HG02588 (cell line): ENCODE measurements at regions not wholly inside any gene's neighbourhood (a gene's known extent, or its start where the extent isn't known, plus 50 kb on each side); places are given as distances from the start of the nearest gene placed in this dataset.
"Not testable (repeated sequence)": the region's sequence is repeated elsewhere in the genome, so short reads cannot be mapped to it uniquely, and the experiment has no call there.

Source experiments
- ATAC-seq: cut with Tn5 transposase; IDR thresholded peaks from one replicate; pipeline ENCODE4 v1.9.1; 2021; ENCODE audit warnings: mild to moderate bottlenecking, moderate library complexity; ENCODE audit not compliant: unreplicated experiment

DNA sequence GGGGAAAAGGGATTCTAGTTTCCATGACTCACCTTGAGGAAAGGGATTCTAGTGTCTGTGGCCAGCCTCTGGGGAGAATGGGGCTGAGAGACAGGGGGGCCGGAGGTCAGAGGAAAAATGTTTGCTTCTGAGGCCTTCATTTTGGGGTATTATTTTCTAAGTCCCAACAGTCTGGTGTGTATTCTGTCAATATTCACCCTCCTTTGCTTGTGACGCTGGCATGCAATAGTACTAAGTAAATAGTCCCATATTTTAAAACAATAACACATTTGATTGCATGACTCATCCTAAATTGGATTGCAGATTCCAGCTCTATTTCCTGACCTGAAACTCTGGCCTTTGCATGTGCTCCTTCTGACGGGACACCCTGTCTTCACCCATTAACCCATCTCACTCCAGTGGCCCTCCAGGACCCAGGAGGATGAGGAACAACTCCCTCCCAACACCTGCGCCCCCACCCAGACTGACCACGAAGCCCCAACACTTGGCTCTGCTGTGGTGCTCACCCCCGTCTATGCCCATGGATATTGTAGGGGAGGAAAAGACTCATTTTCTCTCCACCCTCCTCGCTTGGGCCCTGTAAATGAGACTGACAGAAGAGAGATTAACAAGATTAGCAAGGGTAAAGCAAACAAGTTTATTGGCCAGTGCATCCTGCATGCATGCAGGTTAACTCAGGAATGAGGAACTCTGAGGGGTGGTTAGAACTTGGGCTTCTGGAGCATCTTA lies 495.6 kb upstream of the KLF6 start:
- no peak for ATAC-seq

DNA sequence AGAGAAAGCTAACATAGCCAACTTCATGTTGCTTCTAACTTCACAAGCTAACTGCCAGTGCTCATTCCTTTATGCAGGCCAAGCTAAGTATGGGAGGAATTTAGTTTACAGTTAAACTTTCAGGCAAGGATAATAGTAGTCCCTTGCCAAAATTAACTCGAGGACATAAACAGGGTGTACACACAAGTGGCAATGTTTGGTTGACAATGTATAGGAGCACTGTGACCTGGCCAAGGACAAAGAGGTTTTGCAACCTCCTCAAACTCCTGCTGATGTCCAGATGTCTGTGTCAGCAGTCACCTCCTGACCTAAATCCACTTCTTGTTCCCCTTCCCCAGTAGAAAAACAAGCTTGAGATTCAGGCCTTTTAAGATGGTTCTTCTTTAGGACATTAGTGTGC lies 494.6 kb upstream of the KLF6 start:
- ATAC-seq: no peak

DNA sequence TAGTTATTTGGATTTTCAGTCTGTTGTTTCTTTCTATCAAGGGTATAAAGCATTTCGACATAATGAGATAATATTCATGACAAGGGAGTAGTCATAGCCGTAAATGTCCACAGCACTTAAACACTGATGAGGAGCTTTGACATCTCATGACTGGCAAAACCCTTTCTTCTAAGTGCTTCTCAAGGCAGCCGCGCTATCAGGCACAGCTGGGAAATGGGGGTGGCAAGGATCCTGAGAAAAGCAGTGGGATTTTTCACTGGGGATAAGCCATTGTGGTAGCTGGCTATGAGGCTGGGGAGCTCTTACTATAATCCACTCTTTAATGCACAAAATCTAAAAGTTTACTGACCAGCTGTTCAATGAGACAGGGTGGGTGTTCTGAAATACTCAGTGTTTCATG lies 493.2 kb upstream of the KLF6 start:
- no peak for ATAC-seq

- ATAC-seq: no peak
Measured at GRCh38 chr10:4276151-4276550, 491.1 kb upstream of the KLF6 start.

DNA sequence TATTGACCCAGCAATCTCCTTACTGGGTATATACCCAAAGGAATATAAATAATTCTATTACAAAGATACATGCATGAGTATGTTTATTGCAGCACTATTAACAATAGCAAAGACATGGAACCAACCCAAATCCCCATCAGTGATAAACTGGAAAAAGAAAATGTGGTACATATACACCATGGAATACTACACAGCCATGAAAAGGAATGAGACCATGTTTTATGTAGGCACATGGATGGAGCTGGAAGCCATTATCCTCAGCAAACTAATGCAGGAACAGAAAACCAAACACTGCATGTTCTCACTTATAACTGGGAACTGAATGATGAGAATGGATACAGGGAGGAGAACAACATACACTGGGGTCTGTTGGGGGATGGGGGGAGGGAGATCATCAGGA lies 489.7 kb upstream of the KLF6 start:
- ATAC-seq: not testable (repeated sequence)

GRCh38 chr10:4271193-4271592 lies 486.2 kb upstream of the KLF6 start:
- ATAC-seq: no peak

- no peak for ATAC-seq
Measured at GRCh38 chr10:4270116-4270515, 485.1 kb upstream of the KLF6 start.

DNA sequence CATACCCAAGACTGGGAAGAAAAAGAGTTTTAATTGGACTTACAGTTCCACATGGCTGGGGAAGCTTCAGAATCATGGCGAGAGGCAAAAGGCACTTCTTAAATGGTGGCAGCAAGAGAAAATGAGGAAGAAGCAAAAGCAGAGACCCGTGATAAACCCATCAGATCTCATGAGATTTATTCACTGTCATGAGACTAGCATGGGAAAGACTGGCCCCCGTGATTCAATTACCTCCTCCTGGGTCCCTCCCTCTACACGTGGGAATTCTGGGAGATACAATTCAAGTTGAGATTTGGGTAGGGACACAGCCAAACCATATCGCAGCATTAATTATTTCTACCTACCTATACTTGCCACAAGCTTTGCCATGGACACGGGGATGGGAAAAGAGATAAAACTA lies 483.5 kb upstream of the KLF6 start:
- ATAC-seq: not testable (repeated sequence)

GRCh38 chr10:4267086-4267773 lies 482.2 kb upstream of the KLF6 start:
- no peak for ATAC-seq

DNA sequence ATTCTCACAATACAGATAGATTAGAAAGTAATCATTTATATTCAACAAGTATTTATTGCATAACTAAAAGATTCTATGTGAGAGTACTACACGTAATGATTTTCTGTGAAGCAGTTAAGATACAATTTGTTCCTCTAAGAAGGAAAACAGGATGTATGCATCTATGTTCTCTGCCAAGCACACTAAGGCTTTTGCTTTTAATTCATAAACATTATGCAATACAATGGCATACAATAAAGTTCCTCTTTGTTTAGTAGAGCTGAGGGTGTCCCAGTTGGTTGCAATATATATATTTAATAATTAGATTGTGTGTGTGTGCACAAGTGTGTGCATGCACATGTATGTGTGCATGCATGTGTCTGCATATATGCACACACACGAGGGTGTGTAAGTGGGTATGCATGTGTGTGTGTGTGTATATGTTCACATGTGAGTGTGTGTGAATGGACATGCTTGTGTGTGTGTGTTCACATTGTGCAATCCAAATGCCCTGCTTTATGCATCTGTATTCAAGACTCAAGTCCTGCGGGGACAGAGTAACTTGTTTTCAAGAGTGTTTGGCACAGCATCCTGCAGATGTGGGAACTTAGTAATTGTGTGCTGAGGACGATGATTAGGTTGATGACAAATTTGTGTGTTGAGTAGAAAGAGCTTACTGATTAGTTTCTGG lies 481.5 kb upstream of the KLF6 start:
- ATAC-seq: no peak

DNA sequence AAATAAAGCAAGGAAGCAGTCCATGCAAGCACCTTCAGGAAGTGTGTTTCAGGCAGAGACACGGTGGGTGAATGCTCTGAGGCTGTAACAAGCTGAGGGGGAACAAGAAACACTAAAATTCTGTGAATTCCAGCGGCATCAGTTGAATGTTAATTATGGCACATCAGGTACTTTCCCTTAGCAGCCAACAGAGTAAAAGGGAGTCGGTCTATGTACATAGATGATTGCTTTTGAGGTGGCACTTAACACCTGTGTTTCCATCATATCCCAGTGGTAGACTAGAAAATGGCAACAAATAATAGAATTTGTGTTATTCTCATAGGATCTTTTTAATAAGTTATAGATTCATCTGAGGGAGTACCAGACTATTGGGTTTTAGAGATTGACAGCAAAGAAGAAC lies 481.0 kb upstream of the KLF6 start:
- no peak for ATAC-seq

GRCh38 chr10:4264209-4264865 lies 479.3 kb upstream of the KLF6 start:
- ATAC-seq: no peak

- ATAC-seq: no peak
Measured at GRCh38 chr10:4263601-4263921, 478.6 kb upstream of the KLF6 start.

- ATAC-seq: no peak
Measured at GRCh38 chr10:4262870-4263600, 478.0 kb upstream of the KLF6 start.

DNA sequence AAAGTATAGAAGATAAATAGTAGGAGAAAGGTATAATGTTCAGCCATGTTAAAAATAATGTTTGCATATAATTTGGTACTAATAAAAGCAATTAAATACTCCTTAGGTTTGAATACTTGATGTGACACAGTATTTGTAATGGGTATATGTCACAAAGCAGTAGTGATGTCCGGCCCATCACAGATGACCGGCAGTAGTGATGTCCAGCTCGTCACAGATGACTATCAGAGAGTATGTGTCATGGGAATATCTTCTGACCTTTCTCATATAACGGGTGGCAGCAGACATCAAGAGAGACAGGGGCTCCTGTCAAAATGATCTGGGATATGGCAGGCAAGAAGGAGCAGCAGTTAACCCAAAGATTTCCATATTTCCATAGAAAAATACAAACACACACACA lies 477.4 kb upstream of the KLF6 start:
- no peak for ATAC-seq

DNA sequence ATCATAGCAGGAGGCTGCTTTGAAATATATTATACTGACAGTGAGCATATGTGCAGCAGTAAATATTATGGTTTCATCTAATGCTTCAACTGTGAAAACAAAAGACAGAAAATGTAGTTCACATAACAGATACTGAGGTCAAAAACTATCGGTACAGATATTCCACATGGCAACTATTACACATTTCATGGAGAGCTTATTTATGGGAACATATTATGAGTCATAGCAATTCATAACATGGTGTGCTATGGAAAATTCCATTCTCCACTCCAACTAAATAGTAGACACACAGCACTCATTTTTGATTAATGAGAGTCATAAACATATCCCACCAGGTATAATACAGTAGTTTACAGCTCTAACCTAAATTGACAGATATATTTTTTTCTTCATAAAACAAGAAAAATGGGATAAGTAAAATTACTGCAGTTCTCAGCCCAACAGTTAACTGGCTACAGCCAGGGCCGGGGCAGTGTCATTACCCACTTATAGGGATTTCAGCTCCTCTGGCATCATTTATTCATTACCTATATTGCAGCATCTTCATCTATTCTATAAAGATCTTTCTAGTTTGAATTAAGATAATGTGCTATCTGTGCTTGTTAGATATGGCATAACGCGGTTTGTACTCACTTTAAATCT lies 475.6 kb upstream of the KLF6 start:
- ATAC-seq: no peak

- ATAC-seq: no peak
Measured at GRCh38 chr10:4257939-4258465, 473.0 kb upstream of the KLF6 start.

DNA sequence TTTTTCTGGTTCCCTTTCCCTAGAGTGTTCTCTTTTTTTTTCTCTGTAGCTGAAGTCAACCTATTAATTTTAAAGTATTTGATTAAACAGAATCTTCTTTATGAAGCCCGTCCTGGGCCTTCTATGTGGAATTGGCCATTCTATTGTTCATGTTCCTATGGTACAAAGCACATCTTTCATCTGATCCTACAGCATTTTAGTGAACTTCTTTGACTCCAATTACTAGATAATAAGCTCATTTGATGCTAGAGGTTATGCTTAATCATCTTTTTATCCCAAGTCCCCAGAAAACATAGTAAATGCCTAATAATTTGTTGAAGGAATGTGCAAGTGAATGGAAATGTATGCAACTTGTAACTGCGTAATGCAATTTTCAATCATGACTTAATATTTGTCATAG lies 472.0 kb upstream of the KLF6 start:
- ATAC-seq: no peak

DNA sequence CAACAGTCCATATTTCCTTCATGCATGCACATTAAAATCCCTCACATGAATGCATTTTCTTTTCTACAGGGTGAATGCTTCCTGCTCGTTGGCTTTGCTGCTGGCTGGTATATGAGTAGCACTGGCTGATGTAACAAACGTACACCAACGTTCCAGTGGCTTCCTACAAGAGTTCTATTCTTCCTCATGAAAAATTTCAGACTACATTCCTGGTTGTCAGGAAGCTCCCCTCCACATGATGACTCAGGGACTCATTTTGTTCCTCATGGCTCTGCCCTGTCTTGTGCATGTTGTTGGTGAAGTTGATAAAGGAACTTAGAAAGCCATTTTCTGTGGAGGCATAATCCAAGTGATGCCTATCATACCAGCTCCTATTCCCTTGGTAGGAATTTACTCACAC lies 470.7 kb upstream of the KLF6 start:
- no peak for ATAC-seq
